ENCODE measurements at regions not wholly inside any gene's neighbourhood (a gene's known extent, or its start where the extent isn't known, plus 50 kb on each side); places are given as distances from the start of the nearest gene placed in this dataset.

DNA sequence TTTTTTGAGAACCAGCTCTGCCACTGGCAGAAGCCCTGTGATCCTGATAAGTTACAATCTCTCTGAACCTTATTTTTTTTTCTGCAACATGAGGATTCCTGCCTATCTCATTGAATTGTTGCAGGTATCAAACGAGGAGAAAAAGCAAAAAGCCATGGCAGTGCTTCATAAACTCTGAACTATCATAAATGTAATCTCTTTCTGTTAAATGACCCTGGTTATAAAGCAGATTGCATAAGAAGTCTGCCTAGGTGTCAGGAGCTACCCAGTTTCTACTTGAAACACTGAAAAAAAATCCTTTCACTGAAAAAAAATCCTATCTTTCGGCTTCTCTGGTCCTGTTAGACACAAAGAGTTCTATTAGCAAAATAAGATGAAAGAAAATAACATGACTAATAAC is 172.7 kb downstream of the FAM43A start:
- TF ChIP-seq POLR2AphosphoS5 (IDR thresholded peaks at IDR 0.05; ENCODE audit: borderline replicate concordance, low read depth, low read length) (no peak), EZH2 (IDR thresholded peaks at IDR 0.05) (no peak), FOXP2 (optimal IDR thresholded peaks at IDR 0.05; ENCODE audit: control extremely low read depth, extremely low read length, insufficient read depth) (no peak)

All from SK-N-MC (cell line).